Activated CD8-positive, alpha-beta memory T cell treated with anti-CD3 and anti-CD28 coated beads, Interleukin-2, amount 50 U/mL, for 4 hours (primary cell): ENCODE measurements at regions not wholly inside any gene's neighbourhood (a gene's known extent, or its start where the extent isn't known, plus 50 kb on each side); places are given as distances from the start of the nearest gene placed in this dataset.
"Not testable (repeated sequence)": the region's sequence is repeated elsewhere in the genome, so short reads cannot be mapped to it uniquely, and the experiment has no call there.

Source experiments
- DNase-seq: peaks from one replicate; pipeline ENCODE4 v3.0.0-alpha.2; 2020

- not testable (repeated sequence) for DNase-seq
Observed at GRCh38 chr4:26257444-26257843, 63.4 kb upstream of the RBPJ start.

GRCh38 chr4:26257850-26258249 is 63.0 kb upstream of the RBPJ start:
- no peak for DNase-seq

- no peak for DNase-seq
Observed at GRCh38 chr4:26260571-26260970, 60.2 kb upstream of the RBPJ start.

GRCh38 chr4:26261405-26261804 is 59.4 kb upstream of the RBPJ start:
- no peak for DNase-seq

- DNase-seq = no peak
Observed at GRCh38 chr4:26263165-26263564, 57.6 kb upstream of the RBPJ start.

GRCh38 chr4:26264109-26264508 is 56.7 kb upstream of the RBPJ start:
- no peak for DNase-seq

GRCh38 chr4:26267087-26267486 is 53.7 kb upstream of the RBPJ start:
- no peak for DNase-seq

GRCh38 chr4:26268246-26268645 is 52.6 kb upstream of the RBPJ start:
- DNase-seq = no peak

GRCh38 chr4:26269038-26269437 is 51.8 kb upstream of the RBPJ start:
- DNase-seq = no peak
